CD4-positive, alpha-beta T cell (primary cell): ENCODE measurements at regions not wholly inside any gene's neighbourhood (a gene's known extent, or its start where the extent isn't known, plus 50 kb on each side); places are given as distances from the start of the nearest gene placed in this dataset.

ENCODE experiments used
- ATAC-seq: fragments of 200-7000 bp; cut with Tn5 transposase; one replicate; pipeline ENCODE4 v1.10.0; 2022; ENCODE audit warnings: mild to moderate bottlenecking; ENCODE audit not compliant: poor library complexity
- CTCF ChIA-PET: fragments of 350-600 bp; sonication (Branson Sonifier 250); formaldehyde crosslinking; loops from one replicate; lab custom pipeline; 2021; ENCODE audit warnings: antibody characterized with exemption, inconsistent platforms; lab: Charles Lee
- POLR2A ChIA-PET: fragments of 350-600 bp; sonication (Branson Sonifier 250); formaldehyde crosslinking; loops from one replicate; lab custom pipeline; 2021; ENCODE audit warnings: antibody characterized with exemption, inconsistent platforms; lab: Charles Lee
- DNase-seq, 14 experiments: peaks; one replicate each; pipeline ENCODE4 v3.0.0-alpha.2; 2013 to 2020; ENCODE audit warnings: mixed read lengths in 2 of 14
- H3K27ac ChIP-seq, 2 donors: one replicate each; pipeline versions ENCODE4 v1.5.1 to v1.7.0; 2013; ENCODE audit warnings: low read length in 2 of 2, low read depth in 1 of 2, mild to moderate bottlenecking in 1 of 2
- H3K27me3 ChIP-seq, 2 experiments: 1 replicate in 1 of 2; 2 replicates in 1 of 2; pipeline versions ENCODE4 v1.6.1 to v1.7.0; 2013; ENCODE audit warnings: low read length in 2 of 2, control low read depth in 1 of 2, mild to moderate bottlenecking in 1 of 2, moderate library complexity in 1 of 2; ENCODE audit not compliant: insufficient read depth in 2 of 2, control insufficient read depth in 1 of 2
- H3K36me3 ChIP-seq: one replicate; pipeline ENCODE4 v1.6.1; 2013; ENCODE audit warnings: low read length, control low read depth; ENCODE audit not compliant: insufficient read depth
- H3K4me1 ChIP-seq: one replicate; pipeline ENCODE4 v1.6.1; 2013; ENCODE audit warnings: low read length, control low read depth; ENCODE audit not compliant: insufficient read depth
- H3K4me3 ChIP-seq: one replicate; pipeline ENCODE4 v1.5.1; 2013; ENCODE audit warnings: mild to moderate bottlenecking, low read length, moderate library complexity
- H3K9me3 ChIP-seq, 2 experiments: 1 replicate in 1 of 2; 2 replicates in 1 of 2; pipeline versions ENCODE4 v1.6.1 to v1.7.0; 2013; ENCODE audit warnings: low read length in 2 of 2, mild to moderate bottlenecking in 2 of 2, control low read depth in 1 of 2, moderate library complexity in 1 of 2; ENCODE audit not compliant: control insufficient read depth in 1 of 2, insufficient read depth in 1 of 2
- H3K27ac Mint-ChIP-seq: one replicate; pipeline ENCODE4 v1.8.0; 2020; ENCODE audit warnings: mixed read lengths
- H3K27me3 Mint-ChIP-seq: one replicate; pipeline ENCODE4 v1.8.0; 2021; ENCODE audit warnings: mixed read lengths
- H3K36me3 Mint-ChIP-seq: one replicate; pipeline ENCODE4 v1.8.0; 2021; ENCODE audit warnings: low read depth, mixed read lengths
- H3K4me1 Mint-ChIP-seq: one replicate; pipeline ENCODE4 v1.8.0; 2021; ENCODE audit warnings: low read depth, mixed read lengths
- H3K4me3 Mint-ChIP-seq: one replicate; pipeline ENCODE4 v1.8.0; 2020; ENCODE audit warnings: mild to moderate bottlenecking, mixed read lengths
- H3K9me3 Mint-ChIP-seq: one replicate; pipeline ENCODE4 v1.8.0; 2020; ENCODE audit warnings: mixed read lengths
- CTCF ChIP-seq: fragments of 200-600 bp; IDR thresholded peaks from one replicate; pipeline ENCODE4 v1.8.0; 2022; ENCODE audit warnings: antibody characterized with exemption, mild to moderate bottlenecking
- intact Hi-C, 2 experiments: fragments of 100-400 bp; cut with DNase I in 1 of 2; cut with micrococcal nuclease in 1 of 2; formaldehyde crosslinking; loops; one replicate each; pipeline versions ENCODE4 v1.15.1 to v1.9.0; 2023 to 2025; cut with DNase I, micrococcal nuclease

- Histone ChIP-seq H3K27ac (no peak overlapping the region), H3K4me3 (no peak overlapping the region), H3K36me3 (no peaks in the 10 kb centered on the region), H3K9me3 (peaks cover 7 to 8% of the 10 kb centered on the region in 2 experiments), H3K4me1 (no peaks in the 10 kb centered on the region), H3K27me3 (no peaks in the 10 kb centered on the region)
- H3K4me1 Mint-ChIP-seq: no peaks in the 10 kb centered on the region
- H3K27ac Mint-ChIP-seq: no peak overlapping the region
- no peak for TF ChIP-seq CTCF
- ATAC-seq: no peak
- no peaks in the 10 kb centered on the region for H3K27me3 Mint-ChIP-seq
- peaks cover 17% of the 10 kb centered on the region for H3K9me3 Mint-ChIP-seq
- H3K4me3 Mint-ChIP-seq: no peak overlapping the region
- ChIA-PET CTCF (no interaction called here), POLR2A (no interaction called here)
- intact Hi-C loops: no loop called here
- no peak for DNase-seq
- H3K36me3 Mint-ChIP-seq: peaks cover 17% of the 10 kb centered on the region
These were observed 382.9 kb downstream of the MAN2A1 start for GRCh38 chr5:110072651-110073050.

- peaks cover 16% of the 10 kb centered on the region for H3K9me3 Mint-ChIP-seq
- intact Hi-C loops: no loop called here
- H3K4me1 ChIP-seq: no peaks in the 10 kb centered on the region
- H3K36me3 ChIP-seq: no peaks in the 10 kb centered on the region
- no peak overlapping the region for H3K27ac ChIP-seq
- H3K9me3 ChIP-seq: peaks cover 7 to 8% of the 10 kb centered on the region in 2 experiments
- CTCF ChIA-PET: no interaction called here
- no peak overlapping the region for H3K27ac Mint-ChIP-seq
- DNase-seq (no peak), ATAC-seq (no peak)
- no peaks in the 10 kb centered on the region for H3K27me3 ChIP-seq
- no peaks in the 10 kb centered on the region for H3K27me3 Mint-ChIP-seq
- TF ChIP-seq CTCF: no peak
- H3K4me3 ChIP-seq: no peak overlapping the region
- no peak overlapping the region for H3K4me3 Mint-ChIP-seq
- peaks cover 17% of the 10 kb centered on the region for H3K36me3 Mint-ChIP-seq
- no peaks in the 10 kb centered on the region for H3K4me1 Mint-ChIP-seq
- POLR2A ChIA-PET: interaction anchor here (0.8 kb wide), 1 partner anchor 10 kb away, joined by 4 read pairs; no protein-coding TSS in a partner anchor
These were observed 383.8 kb downstream of the MAN2A1 start for GRCh38 chr5:110073534-110073933.

DNA sequence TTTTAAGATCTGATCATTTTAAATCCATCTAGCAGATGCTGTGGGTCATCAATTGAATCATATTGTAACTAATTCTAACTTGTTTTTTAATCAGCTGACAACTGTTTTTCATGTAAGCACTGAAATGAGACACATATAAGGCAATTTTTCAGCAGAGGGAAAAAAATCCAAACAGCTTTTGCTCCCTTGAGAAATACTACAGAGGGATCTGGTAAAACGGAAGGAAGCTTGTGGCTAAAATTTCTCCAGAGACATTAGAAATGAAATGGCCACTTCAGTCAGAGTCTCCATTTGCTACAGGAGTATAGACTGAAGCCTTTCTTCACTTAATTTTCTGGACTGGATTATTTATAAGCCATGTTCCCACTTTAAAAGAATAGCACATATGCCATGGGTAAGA, 385.9 kb downstream of the MAN2A1 start:
- ATAC-seq (no peak), DNase-seq (no peak)
- Histone ChIP-seq H3K9me3 (peaks cover 7 to 8% of the 10 kb centered on the region in 2 experiments), H3K27ac (no peak overlapping the region), H3K36me3 (no peaks in the 10 kb centered on the region), H3K4me3 (no peak overlapping the region), H3K27me3 (no peaks in the 10 kb centered on the region), H3K4me1 (no peaks in the 10 kb centered on the region)
- no peaks in the 10 kb centered on the region for H3K27me3 Mint-ChIP-seq
- H3K36me3 Mint-ChIP-seq: peaks cover 17% of the 10 kb centered on the region
- ChIA-PET CTCF (no interaction called here), POLR2A (no interaction called here)
- intact Hi-C loops: no loop called here
- no peak for TF ChIP-seq CTCF
- H3K4me1 Mint-ChIP-seq: no peaks in the 10 kb centered on the region
- H3K9me3 Mint-ChIP-seq: peaks cover 4% of the 10 kb centered on the region
- no peak overlapping the region for H3K4me3 Mint-ChIP-seq
- H3K27ac Mint-ChIP-seq: no peak overlapping the region
